DMS53 treated with DMSO at 0.1 percent for 48 hours (cell line): ENCODE measurements at regions not wholly inside any gene's neighbourhood (a gene's known extent, or its start where the extent isn't known, plus 50 kb on each side); places are given as distances from the start of the nearest gene placed in this dataset.

Source experiments
- DNase-seq: peaks from one replicate; lab custom pipeline; 2025; ENCODE audit not compliant: unreplicated experiment; lab: John Stamatoyannopoulos, UW

GRCh38 chr14:76551906-76552305 lies 176.0 kb downstream of the ESRRB start:
- DNase-seq, result no peak

DNA sequence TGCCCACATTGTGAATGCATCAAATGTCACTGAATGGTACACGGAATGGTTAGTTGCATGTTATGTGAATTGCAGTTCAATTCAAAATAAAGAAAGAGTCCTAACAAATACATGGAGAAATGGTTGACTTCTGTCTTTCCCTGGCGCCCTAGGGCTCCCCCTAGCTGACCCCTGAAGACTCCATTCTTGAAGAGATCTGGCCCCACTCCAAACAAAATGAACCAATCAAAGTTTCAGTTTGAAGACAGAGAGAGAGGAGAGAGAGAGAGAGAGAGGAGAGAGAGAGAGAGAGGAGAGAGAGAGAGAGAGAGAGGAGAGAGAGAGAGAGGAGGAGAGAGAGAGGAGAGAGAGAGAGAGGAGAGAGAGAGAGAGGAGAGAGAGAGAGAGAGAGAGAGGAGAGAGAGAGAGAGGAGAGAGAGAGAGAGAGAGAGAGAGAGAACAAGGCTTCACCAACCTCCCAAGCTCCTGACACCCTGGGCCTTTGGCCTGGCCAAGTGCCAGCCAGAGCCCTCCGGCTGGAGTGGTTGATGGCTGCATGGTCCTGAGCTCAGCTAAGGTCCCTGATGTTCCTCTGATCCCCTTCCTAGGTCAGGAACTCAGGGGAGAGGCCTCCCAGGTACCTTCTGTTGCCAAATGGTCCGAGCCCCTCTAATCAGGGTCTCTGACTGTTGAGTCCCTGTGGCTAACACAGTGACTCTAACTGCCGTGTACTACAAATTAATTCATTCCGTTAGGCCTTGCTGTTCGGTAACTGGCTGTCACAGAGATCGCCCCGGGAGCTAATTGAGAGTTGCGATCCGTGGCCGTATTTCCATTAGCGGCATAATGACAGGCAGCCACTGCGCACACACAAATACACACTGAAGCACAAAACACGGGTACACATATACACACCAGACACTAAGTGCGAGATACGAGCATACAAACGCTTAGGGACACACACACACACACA lies 188.8 kb downstream of the ESRRB start:
- no peak for DNase-seq

- no peak for DNase-seq
Observed at GRCh38 chr14:76566439-76566838, 190.5 kb downstream of the ESRRB start.

DNA sequence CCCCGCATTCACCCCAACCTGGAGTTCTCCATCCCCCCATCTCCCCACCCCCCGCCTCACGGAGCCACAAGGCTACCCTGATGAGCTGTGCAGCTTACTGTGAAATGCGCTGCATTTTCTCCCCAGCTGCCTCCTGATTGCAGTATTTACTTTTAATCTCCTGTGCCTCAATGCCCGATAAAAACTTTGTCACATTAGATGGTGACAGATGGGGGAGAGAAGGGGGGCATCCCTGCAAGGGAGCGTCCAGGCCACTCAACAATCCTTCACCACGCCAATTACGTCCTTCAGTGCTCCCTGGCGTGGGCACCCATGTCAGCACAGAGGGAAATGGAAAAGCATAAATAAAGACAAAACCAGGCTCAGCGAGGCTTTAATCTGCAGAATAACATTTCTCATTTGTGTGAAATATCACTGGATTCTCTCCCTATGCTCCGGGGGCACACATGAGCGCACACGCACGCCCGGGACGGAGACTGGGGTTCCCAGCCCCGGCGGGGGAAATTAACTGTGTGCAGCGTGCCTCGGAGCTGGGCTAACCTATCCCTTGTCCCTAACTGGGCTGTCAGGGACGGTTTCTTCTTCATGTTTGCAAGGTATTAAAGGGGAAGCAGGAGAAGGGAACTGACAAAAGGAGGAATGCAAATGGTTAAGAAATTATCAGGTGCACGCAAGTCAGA lies 186.7 kb upstream of the VASH1 start:
- no peak for DNase-seq

- DNase-seq, result no peak
Observed at GRCh38 chr14:76575108-76575507, 186.2 kb upstream of the VASH1 start.

DNA sequence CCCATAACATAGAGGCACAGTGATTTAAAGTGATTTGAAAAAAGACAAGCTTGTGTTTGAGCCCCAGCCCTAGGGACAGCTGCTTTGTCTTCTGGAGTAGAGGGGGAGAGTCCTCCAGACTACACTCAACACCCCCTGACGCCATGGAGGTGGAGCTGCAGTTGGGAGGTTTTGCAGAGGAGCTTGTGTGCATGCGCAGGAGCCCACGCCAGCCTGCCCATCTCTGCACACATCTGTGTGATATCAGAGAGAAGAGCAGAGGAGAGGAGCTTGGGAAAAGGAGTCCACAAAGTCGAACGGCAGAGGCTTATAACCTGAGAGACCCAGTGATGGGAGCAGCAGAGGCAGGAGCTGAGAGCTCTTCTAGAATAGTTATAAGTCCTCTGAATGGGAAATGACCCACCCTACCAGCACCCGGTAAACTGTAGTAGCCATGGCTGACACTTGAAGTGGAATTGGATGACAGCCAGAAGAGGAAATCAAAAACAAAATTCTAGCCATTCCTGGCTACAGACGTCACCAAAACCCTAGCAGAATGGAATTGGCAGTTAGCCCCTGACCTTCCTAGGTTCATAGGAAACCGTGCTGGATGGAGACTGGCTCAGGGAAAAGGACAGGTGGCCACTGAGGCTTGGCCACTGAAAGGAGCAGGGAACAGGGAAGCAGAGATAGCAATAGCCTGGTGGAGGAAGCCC lies 185.1 kb upstream of the VASH1 start:
- DNase-seq, result no peak

- DNase-seq, result no peak
Observed at GRCh38 chr14:76577090-76577489, 184.2 kb upstream of the VASH1 start.

- DNase-seq, result no peak
Observed at GRCh38 chr14:76577837-76578236, 183.4 kb upstream of the VASH1 start.

GRCh38 chr14:76580399-76580798 lies 180.9 kb upstream of the VASH1 start:
- no peak for DNase-seq

DNA sequence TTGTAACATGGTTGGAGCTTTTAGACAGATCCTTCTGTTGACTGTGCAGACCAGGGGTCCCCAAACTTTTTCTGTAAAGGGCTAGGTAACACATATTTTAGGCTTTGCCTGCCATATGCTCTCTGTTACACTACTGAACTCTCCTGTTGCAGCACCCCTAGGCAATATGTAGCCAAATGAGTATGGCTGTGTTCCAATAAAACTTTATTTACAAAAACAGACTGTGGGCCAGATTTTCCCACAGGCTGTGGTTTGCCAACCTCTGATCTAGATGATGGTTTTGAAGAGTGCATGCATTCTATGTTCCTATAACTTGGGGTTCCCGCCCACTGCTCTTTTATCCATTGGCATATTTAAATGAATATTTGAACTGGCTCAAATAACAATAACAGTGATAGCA lies 180.3 kb upstream of the VASH1 start:
- DNase-seq, result no peak

- DNase-seq, result no peak
Observed at GRCh38 chr14:76581592-76581991, 179.7 kb upstream of the VASH1 start.

- no peak for DNase-seq
Observed at GRCh38 chr14:76582447-76582846, 178.8 kb upstream of the VASH1 start.

- DNase-seq, result no peak
Observed at GRCh38 chr14:76583174-76583573, 178.1 kb upstream of the VASH1 start.

DNA sequence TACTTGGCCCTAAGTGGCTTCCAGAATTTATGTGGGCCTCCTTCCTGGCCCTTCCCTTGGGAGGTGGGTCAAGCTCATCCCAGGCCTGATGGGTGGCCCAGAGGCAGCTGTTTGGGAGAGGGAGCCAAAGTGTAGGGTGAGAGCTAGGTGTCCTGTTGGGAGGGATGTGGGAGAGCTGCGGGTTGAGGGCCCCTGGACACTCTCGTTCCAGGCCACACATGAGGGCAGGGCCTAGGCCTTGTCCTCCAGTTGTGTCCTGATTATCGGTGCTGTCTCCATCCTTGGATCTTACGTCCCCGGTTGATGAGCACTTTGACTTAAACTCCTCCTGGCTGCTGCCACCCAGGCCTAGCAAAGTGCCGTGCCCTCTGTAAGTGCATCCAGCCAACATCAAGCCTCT lies 177.5 kb upstream of the VASH1 start:
- DNase-seq, result no peak

DNA sequence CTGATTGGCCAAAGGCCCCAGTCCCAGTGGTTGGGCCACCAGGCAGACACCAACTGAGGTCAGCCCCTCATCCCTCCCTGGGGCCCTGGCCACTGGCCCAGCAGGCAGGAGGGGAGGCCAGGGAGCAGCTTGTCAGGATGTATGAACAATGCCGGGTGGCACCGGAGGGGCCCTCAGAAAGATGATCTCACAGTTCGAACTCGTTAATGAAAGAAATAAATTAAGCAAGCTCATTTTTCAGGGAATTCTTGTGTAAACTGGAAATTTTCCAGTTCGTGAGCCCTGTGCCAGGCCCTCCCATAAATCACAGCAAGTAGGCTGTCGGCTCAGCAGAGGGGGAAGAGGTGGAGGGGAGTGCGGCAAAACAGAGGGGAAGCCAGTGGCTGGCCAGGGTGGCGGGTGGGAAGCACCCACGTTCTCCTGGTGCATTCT lies 177.0 kb upstream of the VASH1 start:
- DNase-seq, result no peak

DNA sequence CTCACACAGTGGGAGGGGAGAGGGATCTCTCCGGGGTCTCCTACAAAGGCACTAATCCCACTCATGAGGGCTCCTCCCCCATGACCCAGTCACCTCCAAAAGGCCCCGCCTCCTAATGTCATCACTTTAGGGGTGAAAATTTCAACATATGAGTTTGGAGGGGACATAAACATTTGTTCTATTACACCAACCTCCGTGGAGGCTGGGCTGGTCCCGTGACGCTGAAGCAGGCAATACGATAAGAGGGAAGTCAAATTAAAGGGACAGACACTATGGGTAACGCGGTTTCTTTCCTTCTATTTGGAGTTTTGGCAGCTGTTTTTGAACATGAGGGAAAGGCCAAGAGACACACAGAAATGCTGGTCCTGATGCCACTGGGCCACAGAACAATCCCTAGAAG lies 175.7 kb upstream of the VASH1 start:
- DNase-seq, result no peak

GRCh38 chr14:76589246-76589645 lies 172.0 kb upstream of the VASH1 start:
- DNase-seq, result no peak

- DNase-seq, result no peak
Observed at GRCh38 chr14:76591266-76591665, 170.0 kb upstream of the VASH1 start.

- DNase-seq, result no peak
Observed at GRCh38 chr14:76595266-76595665, 166.0 kb upstream of the VASH1 start.

DNA sequence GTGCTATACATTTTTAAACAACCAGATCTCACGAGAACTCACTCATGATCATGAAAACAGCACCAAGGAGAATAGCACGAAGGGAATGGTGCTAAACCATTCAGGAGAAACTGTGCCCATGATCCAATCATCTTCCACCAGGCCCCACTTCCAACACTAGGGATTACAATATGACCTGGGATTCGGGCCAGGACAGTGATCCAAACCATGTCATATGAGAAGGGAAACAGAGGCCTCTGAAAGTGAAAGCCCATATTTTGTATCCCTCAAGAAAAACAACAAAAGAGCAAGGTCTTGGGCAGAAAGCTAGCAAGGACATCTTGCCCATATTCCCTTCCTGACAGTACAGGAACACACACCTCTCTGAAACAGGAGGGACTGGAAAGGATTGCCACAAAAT lies 163.9 kb upstream of the VASH1 start:
- no peak for DNase-seq

DNA sequence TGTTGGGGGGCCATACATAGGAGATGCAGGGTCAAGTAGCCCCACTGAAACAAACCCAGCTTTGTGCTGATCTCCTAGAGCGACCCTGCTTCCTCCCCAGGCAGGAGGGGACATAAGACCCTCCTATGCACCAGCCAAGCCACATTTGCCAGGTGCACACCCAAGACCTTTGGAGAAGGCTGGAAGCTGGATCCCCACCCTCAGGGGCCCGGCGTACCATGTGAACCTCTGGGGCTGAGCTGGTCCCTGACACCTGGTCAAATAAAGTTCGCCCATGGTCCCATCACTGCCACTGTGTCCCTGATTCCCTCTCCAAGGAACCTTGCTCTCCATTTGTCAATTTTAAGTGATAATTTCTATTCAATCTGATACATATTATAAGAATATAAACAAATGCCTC lies 162.1 kb upstream of the VASH1 start:
- DNase-seq, result no peak
